ENCODE measurements at regions not wholly inside any gene's neighbourhood (a gene's known extent, or its start where the extent isn't known, plus 50 kb on each side); places are given as distances from the start of the nearest gene placed in this dataset.

DNA sequence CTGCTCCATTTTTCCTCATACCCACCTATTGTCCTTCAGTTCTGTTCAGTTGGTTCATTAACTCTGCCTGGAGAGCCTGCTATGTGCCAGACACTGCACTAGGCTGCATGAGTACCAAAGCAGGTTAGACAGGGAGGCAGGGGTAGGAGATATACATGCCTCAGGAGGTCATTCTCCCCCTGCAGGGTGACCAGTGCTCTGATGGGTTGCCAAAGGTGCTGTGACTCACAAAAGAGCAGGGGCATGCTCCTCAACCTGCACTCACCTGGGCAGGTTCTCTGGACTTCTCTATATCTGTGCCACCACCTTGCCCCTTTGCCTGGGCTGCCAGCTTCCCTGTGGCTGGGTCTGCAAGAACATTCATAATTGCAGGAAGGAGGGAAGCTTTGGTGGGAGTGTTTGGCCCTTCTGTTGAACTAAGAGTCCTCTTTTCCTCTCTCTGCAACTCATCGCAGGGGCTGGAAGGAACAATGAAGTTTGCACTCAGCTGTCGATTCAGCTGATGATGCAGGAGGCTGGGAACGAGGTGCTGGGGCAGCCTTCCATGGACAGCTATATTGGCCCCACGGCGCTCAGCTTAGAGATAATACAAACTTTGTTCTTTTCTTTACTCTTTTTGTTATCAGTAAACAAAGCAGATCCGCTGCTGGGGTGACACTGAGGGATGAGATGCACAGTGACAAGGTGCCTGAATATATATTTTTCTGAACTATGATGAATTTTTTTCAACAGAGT, 356.4 kb upstream of the PLXNA2 start:
- TF ChIP-seq SIN3A (IDR thresholded peaks at IDR 0.05; ENCODE audit: borderline replicate concordance, insufficient read depth, low read length) (no peak), POLR2AphosphoS5 (IDR thresholded peaks at IDR 0.05; ENCODE audit: low read depth, low read length) (no peak)

Measured in PFSK-1 (cell line).